ENCODE measurements at regions not wholly inside any gene's neighbourhood (a gene's known extent, or its start where the extent isn't known, plus 50 kb on each side); places are given as distances from the start of the nearest gene placed in this dataset.

- no peak for TF ChIP-seq POLR2AphosphoS5 (IDR thresholded peaks at IDR 0.05)
- TF ChIP-seq POLR2A (IDR thresholded peaks at IDR 0.05), result no peak
These were observed 1001.7 kb downstream of the BRD1 start for GRCh38 chr22:48825802-48826520.
